ENCODE measurements at regions not wholly inside any gene's neighbourhood (a gene's known extent, or its start where the extent isn't known, plus 50 kb on each side); places are given as distances from the start of the nearest gene placed in this dataset.

- DNase-seq (ENCODE audit: low spot score): peak; percentile 22
- peaks cover 4% of the 10 kb centered on the region for H3K36me3 ChIP-seq (replicated peaks; ENCODE audit: insufficient read depth, low read depth)
- H3K27ac ChIP-seq: no peak overlapping the region
- no peaks in the 10 kb centered on the region for H3K79me2 ChIP-seq
- H4K20me1 ChIP-seq (ENCODE audit: insufficient read depth, poor library complexity, severe bottlenecking): no peaks in the 10 kb centered on the region
- TF ChIP-seq EZH2phosphoT487 (IDR thresholded peaks at IDR 0.05; ENCODE audit: low read depth, severe bottlenecking, unreplicated experiment): no peak
- no peaks in the 10 kb centered on the region for H3K9me2 ChIP-seq (replicated peaks; ENCODE audit: insufficient read depth)
- no peak overlapping the region for H3K4me3 ChIP-seq
- no peak overlapping the region for H3K4me2 ChIP-seq
- H3K9me3 ChIP-seq (ENCODE audit: low read depth): no peaks in the 10 kb centered on the region
- peaks cover 4% of the 10 kb centered on the region for H3K4me1 ChIP-seq (ENCODE audit: insufficient read depth)
- H3K27me3 ChIP-seq: no peaks in the 10 kb centered on the region
- WGBS (ENCODE audit: low lambda C conversion rate, missing lambda C conversion rate): 74% methylated on average over 1 of the region's 1 CpG
- no peak overlapping the region for H2AFZ ChIP-seq
Observed at GRCh38 chr16:75931043-75931442, 204.8 kb upstream of the CPHXL start.

GRCh38 chr16:75931970-75932369, 205.7 kb upstream of the CPHXL start:
- Histone ChIP-seq H3K27ac (no peak overlapping the region), H2AFZ (no peak overlapping the region), H3K36me3 (replicated peaks; ENCODE audit: insufficient read depth, low read depth) (peaks cover 4% of the 10 kb centered on the region), H3K9me2 (replicated peaks; ENCODE audit: insufficient read depth) (no peaks in the 10 kb centered on the region), H3K4me1 (ENCODE audit: insufficient read depth) (peaks cover 4% of the 10 kb centered on the region), H3K9me3 (ENCODE audit: low read depth) (no peaks in the 10 kb centered on the region), H3K4me3 (no peak overlapping the region), H3K4me2 (no peak overlapping the region), H4K20me1 (ENCODE audit: insufficient read depth, poor library complexity, severe bottlenecking) (no peaks in the 10 kb centered on the region), H3K27me3 (no peaks in the 10 kb centered on the region), H3K79me2 (no peaks in the 10 kb centered on the region)
- no peak for TF ChIP-seq CTCF (IDR thresholded peaks at IDR 0.05; ENCODE audit: poor library complexity)
- TF ChIP-seq EZH2phosphoT487 (IDR thresholded peaks at IDR 0.05; ENCODE audit: low read depth, severe bottlenecking, unreplicated experiment): no peak
- TF ChIP-seq EZH2 (IDR thresholded peaks at IDR 0.05; ENCODE audit: borderline replicate concordance): no peak
- 100% methylated on average over 1 of the region's 1 CpG for WGBS (ENCODE audit: low lambda C conversion rate, missing lambda C conversion rate)
- DNase-seq (ENCODE audit: low spot score): no peak

GRCh38 chr16:75938818-75939217, 212.5 kb upstream of the CPHXL start:
- H3K27me3 ChIP-seq: no peaks in the 10 kb centered on the region
- TF ChIP-seq EZH2phosphoT487 (IDR thresholded peaks at IDR 0.05; ENCODE audit: low read depth, severe bottlenecking, unreplicated experiment) (no peak), EZH2 (IDR thresholded peaks at IDR 0.05; ENCODE audit: borderline replicate concordance) (no peak)

GRCh38 chr16:75942351-75942750, 216.1 kb upstream of the CPHXL start:
- Histone ChIP-seq H3K27me3 (no peaks in the 10 kb centered on the region), H2AFZ (no peak overlapping the region), H3K27ac (no peak overlapping the region), H3K4me1 (ENCODE audit: insufficient read depth) (peaks cover 30% of the 10 kb centered on the region), H3K79me2 (no peaks in the 10 kb centered on the region), H3K9me3 (ENCODE audit: low read depth) (no peaks in the 10 kb centered on the region), H3K9me2 (replicated peaks; ENCODE audit: insufficient read depth) (no peaks in the 10 kb centered on the region), H3K36me3 (replicated peaks; ENCODE audit: insufficient read depth, low read depth) (no peaks in the 10 kb centered on the region), H4K20me1 (ENCODE audit: insufficient read depth, poor library complexity, severe bottlenecking) (no peaks in the 10 kb centered on the region), H3K4me2 (no peak overlapping the region), H3K4me3 (no peak overlapping the region)
- 74% methylated on average over 3 of the region's 3 CpGs for WGBS (ENCODE audit: low lambda C conversion rate, missing lambda C conversion rate)
- DNase-seq (ENCODE audit: low spot score): no peak
- TF ChIP-seq EZH2 (IDR thresholded peaks at IDR 0.05; ENCODE audit: borderline replicate concordance) (no peak), CTCF (IDR thresholded peaks at IDR 0.05; ENCODE audit: poor library complexity) (no peak), EZH2phosphoT487 (IDR thresholded peaks at IDR 0.05; ENCODE audit: low read depth, severe bottlenecking, unreplicated experiment) (no peak)

More at GRCh38 chr16:75938818-75939217, 212.5 kb upstream of the CPHXL start:
- 86% methylated on average over 8 of the region's 8 CpGs for WGBS (ENCODE audit: low lambda C conversion rate, missing lambda C conversion rate)
- H3K9me2 ChIP-seq (replicated peaks; ENCODE audit: insufficient read depth): no peaks in the 10 kb centered on the region
- DNase-seq (ENCODE audit: low spot score): no peak
- no peaks in the 10 kb centered on the region for H3K79me2 ChIP-seq
- H3K9me3 ChIP-seq (ENCODE audit: low read depth): no peaks in the 10 kb centered on the region
- no peak overlapping the region for H3K4me2 ChIP-seq
- no peak overlapping the region for H3K27ac ChIP-seq
- no peaks in the 10 kb centered on the region for H4K20me1 ChIP-seq (ENCODE audit: insufficient read depth, poor library complexity, severe bottlenecking)
- no peaks in the 10 kb centered on the region for H3K36me3 ChIP-seq (replicated peaks; ENCODE audit: insufficient read depth, low read depth)
- no peak overlapping the region for H2AFZ ChIP-seq
- no peak overlapping the region for H3K4me3 ChIP-seq
- peaks cover 7% of the 10 kb centered on the region for H3K4me1 ChIP-seq (ENCODE audit: insufficient read depth)

Data from hepatocyte (in vitro differentiated cells).